ENCODE measurements at regions not wholly inside any gene's neighbourhood (a gene's known extent, or its start where the extent isn't known, plus 50 kb on each side); places are given as distances from the start of the nearest gene placed in this dataset.

- TF ChIP-seq CTCF (IDR thresholded peaks at IDR 0.05 in 8 of 11, conservative IDR thresholded peaks at IDR 0.05 in 3 of 11), result no peak
- no peak for TF ChIP-seq POLR2A (IDR thresholded peaks at IDR 0.05)
Measured at GRCh38 chr1:239997160-239997514, 94.5 kb upstream of the FMN2 start.
